ENCODE measurements at regions not wholly inside any gene's neighbourhood (a gene's known extent, or its start where the extent isn't known, plus 50 kb on each side); places are given as distances from the start of the nearest gene placed in this dataset.

- TF ChIP-seq CTCF (conservative IDR thresholded peaks at IDR 0.05), result no peak
- H3K27ac ChIP-seq, result no peak overlapping the region
Observed at GRCh38 chr4:37082912-37083311, 161.6 kb upstream of the NWD2 start.

GRCh38 chr4:37095925-37096324, 148.6 kb upstream of the NWD2 start:
- no peak for TF ChIP-seq CTCF (conservative IDR thresholded peaks at IDR 0.05)
- no peak overlapping the region for H3K27ac ChIP-seq

GRCh38 chr4:37101182-37101581, 143.4 kb upstream of the NWD2 start:
- TF ChIP-seq CTCF (conservative IDR thresholded peaks at IDR 0.05), result no peak
- no peak overlapping the region for H3K27ac ChIP-seq

GRCh38 chr4:37101686-37102085, 142.9 kb upstream of the NWD2 start:
- no peak for TF ChIP-seq CTCF (conservative IDR thresholded peaks at IDR 0.05)

GRCh38 chr4:37109756-37110155, 134.8 kb upstream of the NWD2 start:
- no peak for TF ChIP-seq CTCF (conservative IDR thresholded peaks at IDR 0.05)
- no peak overlapping the region for H3K27ac ChIP-seq

More at GRCh38 chr4:37101686-37102085, 142.9 kb upstream of the NWD2 start:
- H3K27ac ChIP-seq, result no peak overlapping the region

- TF ChIP-seq CTCF (conservative IDR thresholded peaks at IDR 0.05), result no peak
- H3K27ac ChIP-seq, result no peak overlapping the region
Observed at GRCh38 chr4:37124800-37125199, 119.7 kb upstream of the NWD2 start.

- H3K27ac ChIP-seq, result no peak overlapping the region
- no peak for TF ChIP-seq CTCF (conservative IDR thresholded peaks at IDR 0.05)
Observed at GRCh38 chr4:37126051-37126450, 118.5 kb upstream of the NWD2 start.

- TF ChIP-seq CTCF (conservative IDR thresholded peaks at IDR 0.05), result no peak
- H3K27ac ChIP-seq, result no peak overlapping the region
Observed at GRCh38 chr4:37130465-37130864, 114.1 kb upstream of the NWD2 start.

Measured in VCaP (cell line).